ENCODE measurements at regions not wholly inside any gene's neighbourhood (a gene's known extent, or its start where the extent isn't known, plus 50 kb on each side); places are given as distances from the start of the nearest gene placed in this dataset.
"Not testable (repeated sequence)": the region's sequence is repeated elsewhere in the genome, so short reads cannot be mapped to it uniquely, and the experiment has no call there.

DNA sequence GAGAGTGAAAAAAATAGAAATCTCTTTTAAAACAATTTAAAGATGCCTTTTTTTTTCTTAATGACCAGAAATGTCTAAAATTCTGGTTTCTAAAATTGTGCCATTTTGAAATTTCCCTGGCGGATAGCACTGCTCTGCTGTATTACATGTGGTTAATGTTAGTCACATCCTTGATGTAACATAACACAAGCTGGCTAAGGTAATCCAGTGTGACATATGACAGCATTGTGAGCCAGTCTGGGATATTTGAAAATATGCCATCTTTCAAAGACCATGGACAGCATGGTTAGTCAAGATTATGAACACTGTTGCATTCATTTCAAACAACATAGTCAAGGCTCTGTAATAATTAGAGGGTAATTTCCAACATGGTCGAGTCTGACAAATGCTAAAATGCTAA lies 133.2 kb downstream of the ALX1 start:
- TF ChIP-seq CTCF (IDR thresholded peaks at IDR 0.05) (no peak), POLR2A (IDR thresholded peaks at IDR 0.05) (no peak)
- H3K4me3 ChIP-seq (ENCODE audit: low read depth, poor library complexity, severe bottlenecking), result no peak overlapping the region
- WGBS, 2 donors, result 78 to 82% methylated on average over 2 of the region's 2 CpGs
- intact Hi-C loops (cut with DNase I; ENCODE audit: low total_unique reads), result no loop called here
- DNase-seq (ENCODE audit: low spot score in 2 of 2), result no peak

- TF ChIP-seq CTCF (IDR thresholded peaks at IDR 0.05) (no peak), POLR2A (IDR thresholded peaks at IDR 0.05) (no peak)
- no peak overlapping the region for H3K4me3 ChIP-seq (ENCODE audit: low read depth, poor library complexity, severe bottlenecking)
- WGBS, 2 donors, result 61 to 62% methylated on average over 3 of the region's 3 CpGs
- intact Hi-C loops (cut with DNase I; ENCODE audit: low total_unique reads), result no loop called here
- no peak for DNase-seq (ENCODE audit: low spot score in 2 of 2)
Observed at GRCh38 chr12:85422762-85423161, 142.7 kb downstream of the ALX1 start.

- no peak for TF ChIP-seq POLR2A (IDR thresholded peaks at IDR 0.05)
- TF ChIP-seq CTCF (IDR thresholded peaks at IDR 0.05), result no peak
- no peak for DNase-seq (ENCODE audit: low spot score in 2 of 2)
- H3K4me3 ChIP-seq (ENCODE audit: low read depth, poor library complexity, severe bottlenecking), result no peak overlapping the region
- intact Hi-C loops (cut with DNase I; ENCODE audit: low total_unique reads), result no loop called here
- WGBS, 2 donors, result 75 to 78% methylated on average over 3 of the region's 3 CpGs
Observed at GRCh38 chr12:85423947-85424346, 143.9 kb downstream of the ALX1 start.

DNA sequence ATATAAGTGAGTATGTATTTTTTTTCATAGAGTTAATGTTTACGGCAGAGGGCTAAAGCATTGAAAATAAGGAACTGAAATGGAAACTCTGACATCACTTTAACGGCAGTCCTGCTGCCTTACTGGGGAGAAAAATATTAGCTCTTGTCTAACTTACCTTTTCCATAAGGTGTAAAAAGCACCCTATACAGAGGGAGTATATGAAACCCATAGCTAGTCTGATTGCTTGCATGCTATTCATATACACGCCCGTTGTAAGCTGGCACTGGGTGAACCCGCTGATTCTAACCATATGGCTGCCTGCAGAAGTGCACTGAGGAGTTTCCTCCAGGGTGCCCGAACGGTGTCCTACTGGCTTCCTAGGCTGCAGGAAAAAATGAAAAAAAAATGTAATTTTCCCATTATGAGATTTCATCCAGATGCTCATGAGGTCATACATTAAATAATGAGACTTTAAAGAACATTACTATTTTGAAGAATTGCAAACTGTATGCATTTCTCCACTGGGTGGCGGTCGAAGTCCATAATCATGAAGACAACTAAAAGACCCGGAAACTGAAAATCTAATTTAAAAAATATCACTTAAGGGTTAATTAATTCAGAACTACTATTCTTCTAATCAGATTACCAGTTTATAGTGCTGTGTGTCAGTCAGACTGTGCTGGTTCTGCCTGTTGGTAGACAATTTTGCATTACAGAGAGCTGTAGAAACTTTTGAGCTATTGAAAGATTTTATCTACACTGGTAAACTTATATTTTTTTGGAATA lies 144.7 kb downstream of the ALX1 start:
- intact Hi-C loops (cut with DNase I; ENCODE audit: low total_unique reads), result no loop called here
- no peak for TF ChIP-seq CTCF (IDR thresholded peaks at IDR 0.05)
- TF ChIP-seq POLR2A (IDR thresholded peaks at IDR 0.05), result no peak
- no peak for DNase-seq (ENCODE audit: low spot score in 2 of 2)
- WGBS, 2 donors, result 41 to 46% methylated on average over 10 of the region's 10 CpGs
- no peak overlapping the region for H3K4me3 ChIP-seq (ENCODE audit: low read depth, poor library complexity, severe bottlenecking)

- no peak overlapping the region for H3K4me3 ChIP-seq (ENCODE audit: low read depth, poor library complexity, severe bottlenecking)
- intact Hi-C loops (cut with DNase I; ENCODE audit: low total_unique reads), result no loop called here
- DNase-seq (ENCODE audit: low spot score in 2 of 2), result no peak
- TF ChIP-seq CTCF (IDR thresholded peaks at IDR 0.05) (no peak), POLR2A (IDR thresholded peaks at IDR 0.05) (no peak)
- 25 to 30% methylated on average over 1 of the region's 1 CpG for WGBS, 2 donors
Observed at GRCh38 chr12:85425349-85425612, 145.3 kb downstream of the ALX1 start.

DNA sequence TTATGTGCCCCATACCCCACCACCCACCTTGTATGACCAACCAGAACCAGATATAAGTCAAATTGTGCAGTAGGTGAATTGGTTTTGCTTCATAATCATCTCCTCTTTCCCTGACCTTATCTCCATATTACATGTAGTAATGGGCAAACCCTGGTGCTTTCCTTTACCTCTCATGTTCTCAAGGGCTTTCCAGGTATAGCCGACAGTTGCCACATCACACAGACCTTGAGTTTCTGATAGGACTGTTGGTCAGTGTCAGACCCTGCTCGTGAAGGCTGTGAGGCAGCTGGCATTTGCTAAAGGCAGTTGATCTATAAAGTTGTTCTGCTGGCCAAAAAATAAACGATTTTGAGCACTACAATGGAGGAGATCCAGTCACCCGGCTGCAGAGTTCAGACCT lies 145.9 kb downstream of the ALX1 start:
- DNase-seq (ENCODE audit: low spot score in 2 of 2), result no peak
- 69 to 74% methylated on average over 4 of the region's 4 CpGs for WGBS, 2 donors
- TF ChIP-seq POLR2A (IDR thresholded peaks at IDR 0.05) (no peak), CTCF (IDR thresholded peaks at IDR 0.05) (no peak)
- intact Hi-C loops (cut with DNase I; ENCODE audit: low total_unique reads), result no loop called here
- H3K4me3 ChIP-seq (ENCODE audit: low read depth, poor library complexity, severe bottlenecking), result no peak overlapping the region

- intact Hi-C loops (cut with DNase I; ENCODE audit: low total_unique reads); H3K4me3 ChIP-seq (ENCODE audit: low read depth, poor library complexity, severe bottlenecking); DNase-seq (ENCODE audit: low spot score in 2 of 2): not testable (repeated sequence)
Observed at GRCh38 chr12:85433148-85433547, 153.1 kb downstream of the ALX1 start.

Measured in lower leg skin (tissue), 4 donors.